ENCODE measurements at regions not wholly inside any gene's neighbourhood (a gene's known extent, or its start where the extent isn't known, plus 50 kb on each side); places are given as distances from the start of the nearest gene placed in this dataset.

- Histone ChIP-seq H3K4me1 (ENCODE audit: control insufficient read depth, insufficient read depth, low read depth, low read length) (no peaks in the 10 kb centered on the region), H2BK12ac (ENCODE audit: low read length in 2 of 2) (no peak overlapping the region), H3K4me2 (ENCODE audit: low read length, poor library complexity, severe bottlenecking) (no peak overlapping the region), H3K4ac (ENCODE audit: low read depth in 1 of 2, low read length in 2 of 2) (no peak overlapping the region), H3K27ac (ENCODE audit: low read length, poor library complexity, severe bottlenecking) (no peak overlapping the region), H2AFZ (ENCODE audit: low read depth, low read length) (no peak overlapping the region), H2BK15ac (ENCODE audit: low read depth, poor library complexity, severe bottlenecking) (no peak overlapping the region), H2AK5ac (ENCODE audit: low read length, severe bottlenecking) (no peak overlapping the region), H4K91ac (ENCODE audit: low read length) (no peak overlapping the region), H3K9me3 (ENCODE audit: control insufficient read depth, low read length) (peaks cover 4% of the 10 kb centered on the region), H3K14ac (ENCODE audit: low read length in 2 of 2) (no peak overlapping the region), H3K23ac (ENCODE audit: low read length in 2 of 2) (no peak overlapping the region), H3K4me3 (ENCODE audit: insufficient read depth in 1 of 2, low read depth in 1 of 2, low read length in 2 of 2) (no peak overlapping the region), H3K36me3 (ENCODE audit: control insufficient read depth in 1 of 2, insufficient read depth in 2 of 2, low read depth in 1 of 2, low read length in 2 of 2) (no peaks in the 10 kb centered on the region), H3K79me1 (replicated peaks; ENCODE audit: low read length, poor library complexity, severe bottlenecking) (no peaks in the 10 kb centered on the region), H4K8ac (ENCODE audit: low read length) (no peak overlapping the region), H3K27me3 (ENCODE audit: control insufficient read depth in 1 of 2, insufficient read depth in 1 of 2, low read length in 2 of 2) (no peaks in the 10 kb centered on the region), H2BK120ac (ENCODE audit: low read depth, low read length) (no peak overlapping the region), H3K18ac (ENCODE audit: low read depth in 1 of 2, low read length in 2 of 2) (no peak overlapping the region), H3K9ac (ENCODE audit: low read length) (no peak overlapping the region), H2BK5ac (ENCODE audit: low read depth, low read length, poor library complexity, severe bottlenecking) (no peak overlapping the region)
- DNase-seq: no peak
- 89% methylated on average over 1 of the region's 1 CpG for WGBS
Observed at GRCh38 chrX:8048466-8048865, 121.3 kb upstream of the PNPLA4 start.

GRCh38 chrX:8044947-8045346, 117.7 kb upstream of the PNPLA4 start:
- H2BK15ac ChIP-seq (ENCODE audit: low read depth, poor library complexity, severe bottlenecking): no peak overlapping the region
- no peak overlapping the region for H3K4me3 ChIP-seq (ENCODE audit: insufficient read depth in 1 of 2, low read depth in 1 of 2, low read length in 2 of 2)
- H3K4ac ChIP-seq (ENCODE audit: low read depth in 1 of 2, low read length in 2 of 2): no peak overlapping the region
- no peaks in the 10 kb centered on the region for H3K36me3 ChIP-seq (ENCODE audit: control insufficient read depth in 1 of 2, insufficient read depth in 2 of 2, low read depth in 1 of 2, low read length in 2 of 2)
- H2BK120ac ChIP-seq (ENCODE audit: low read depth, low read length): no peak overlapping the region
- no peak for DNase-seq
- H2AK5ac ChIP-seq (ENCODE audit: low read length, severe bottlenecking): no peak overlapping the region
- H3K23ac ChIP-seq (ENCODE audit: low read length in 2 of 2): no peak overlapping the region
- H3K14ac ChIP-seq (ENCODE audit: low read length in 2 of 2): no peak overlapping the region
- H2AFZ ChIP-seq (ENCODE audit: low read depth, low read length): no peak overlapping the region
- H2BK12ac ChIP-seq (ENCODE audit: low read length in 2 of 2): no peak overlapping the region
- H3K18ac ChIP-seq (ENCODE audit: low read depth in 1 of 2, low read length in 2 of 2): no peak overlapping the region
- no peak overlapping the region for H3K4me2 ChIP-seq (ENCODE audit: low read length, poor library complexity, severe bottlenecking)
- no peaks in the 10 kb centered on the region for H3K27me3 ChIP-seq (ENCODE audit: control insufficient read depth in 1 of 2, insufficient read depth in 1 of 2, low read length in 2 of 2)
- H4K8ac ChIP-seq (ENCODE audit: low read length): no peak overlapping the region
- no peaks in the 10 kb centered on the region for H3K79me1 ChIP-seq (replicated peaks; ENCODE audit: low read length, poor library complexity, severe bottlenecking)
- H2BK5ac ChIP-seq (ENCODE audit: low read depth, low read length, poor library complexity, severe bottlenecking): no peak overlapping the region
- WGBS: 96% methylated on average over 4 of the region's 7 CpGs
- H3K9ac ChIP-seq (ENCODE audit: low read length): no peak overlapping the region
- H3K27ac ChIP-seq (ENCODE audit: low read length, poor library complexity, severe bottlenecking): no peak overlapping the region
- H3K9me3 ChIP-seq (ENCODE audit: control insufficient read depth, low read length): peaks cover 4% of the 10 kb centered on the region
- H4K91ac ChIP-seq (ENCODE audit: low read length): no peak overlapping the region
- no peaks in the 10 kb centered on the region for H3K4me1 ChIP-seq (ENCODE audit: control insufficient read depth, insufficient read depth, low read depth, low read length)

DNA sequence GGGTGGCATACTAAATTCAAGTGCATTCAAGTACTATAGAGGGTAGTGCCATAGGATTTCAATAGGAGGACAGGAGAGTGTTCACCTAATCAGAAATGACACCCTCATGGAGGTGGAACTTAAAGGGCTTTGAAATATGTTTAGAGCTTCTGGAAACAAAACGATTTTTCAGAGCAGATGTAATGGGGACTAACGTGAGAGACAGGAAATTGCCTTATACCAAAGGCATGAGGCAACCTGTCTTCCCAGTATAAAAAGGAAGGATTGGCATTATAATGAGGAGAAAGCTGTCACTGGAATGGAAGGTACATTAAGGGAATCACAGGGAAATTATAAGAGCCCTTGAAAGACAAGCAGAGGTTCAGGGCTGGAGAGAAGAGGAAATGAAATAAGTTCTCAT, 116.3 kb upstream of the PNPLA4 start:
- Histone ChIP-seq H3K27ac (ENCODE audit: low read length, poor library complexity, severe bottlenecking) (no peak overlapping the region), H3K79me1 (replicated peaks; ENCODE audit: low read length, poor library complexity, severe bottlenecking) (no peaks in the 10 kb centered on the region), H4K91ac (ENCODE audit: low read length) (no peak overlapping the region), H2BK120ac (ENCODE audit: low read depth, low read length) (no peak overlapping the region), H3K4ac (ENCODE audit: low read depth in 1 of 2, low read length in 2 of 2) (no peak overlapping the region), H4K8ac (ENCODE audit: low read length) (no peak overlapping the region), H3K27me3 (ENCODE audit: control insufficient read depth in 1 of 2, insufficient read depth in 1 of 2, low read length in 2 of 2) (no peaks in the 10 kb centered on the region), H3K14ac (ENCODE audit: low read length in 2 of 2) (no peak overlapping the region), H3K18ac (ENCODE audit: low read depth in 1 of 2, low read length in 2 of 2) (no peak overlapping the region), H2BK12ac (ENCODE audit: low read length in 2 of 2) (no peak overlapping the region), H3K9me3 (ENCODE audit: control insufficient read depth, low read length) (peaks cover 4% of the 10 kb centered on the region), H2BK15ac (ENCODE audit: low read depth, poor library complexity, severe bottlenecking) (no peak overlapping the region), H3K36me3 (ENCODE audit: control insufficient read depth in 1 of 2, insufficient read depth in 2 of 2, low read depth in 1 of 2, low read length in 2 of 2) (no peaks in the 10 kb centered on the region), H3K4me2 (ENCODE audit: low read length, poor library complexity, severe bottlenecking) (no peak overlapping the region), H2AFZ (ENCODE audit: low read depth, low read length) (no peak overlapping the region), H2AK5ac (ENCODE audit: low read length, severe bottlenecking) (no peak overlapping the region), H3K9ac (ENCODE audit: low read length) (no peak overlapping the region), H3K23ac (ENCODE audit: low read length in 2 of 2) (no peak overlapping the region), H3K4me3 (ENCODE audit: insufficient read depth in 1 of 2, low read depth in 1 of 2, low read length in 2 of 2) (no peak overlapping the region), H3K4me1 (ENCODE audit: control insufficient read depth, insufficient read depth, low read depth, low read length) (no peaks in the 10 kb centered on the region), H2BK5ac (ENCODE audit: low read depth, low read length, poor library complexity, severe bottlenecking) (no peak overlapping the region)
- WGBS: 69% methylated on average over 2 of the region's 2 CpGs
- DNase-seq: no peak

DNA sequence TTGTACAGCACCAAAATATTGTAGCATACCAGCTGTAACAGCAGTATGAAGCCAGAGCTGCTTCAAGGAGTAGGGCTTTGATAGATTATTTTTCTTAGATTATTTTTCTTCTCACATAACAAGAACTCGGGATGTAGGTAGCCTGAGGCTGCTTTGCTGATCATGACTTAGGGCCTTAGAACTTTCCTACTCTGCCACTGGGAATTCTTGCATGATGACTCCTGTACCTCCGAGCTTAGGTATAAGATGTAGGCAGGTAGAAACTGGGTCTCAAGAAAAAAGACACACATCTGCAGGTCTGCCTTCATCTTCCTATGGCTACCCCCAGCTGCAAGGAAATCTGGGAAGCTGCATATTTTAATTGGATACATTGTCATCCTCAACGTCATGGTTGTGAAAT, 115.9 kb upstream of the PNPLA4 start:
- no peak overlapping the region for H2BK15ac ChIP-seq (ENCODE audit: low read depth, poor library complexity, severe bottlenecking)
- H3K4me2 ChIP-seq (ENCODE audit: low read length, poor library complexity, severe bottlenecking): no peak overlapping the region
- H4K8ac ChIP-seq (ENCODE audit: low read length): no peak overlapping the region
- H3K23ac ChIP-seq (ENCODE audit: low read length in 2 of 2): no peak overlapping the region
- H3K27me3 ChIP-seq (ENCODE audit: control insufficient read depth in 1 of 2, insufficient read depth in 1 of 2, low read length in 2 of 2): no peaks in the 10 kb centered on the region
- no peak overlapping the region for H3K4ac ChIP-seq (ENCODE audit: low read depth in 1 of 2, low read length in 2 of 2)
- no peak overlapping the region for H3K14ac ChIP-seq (ENCODE audit: low read length in 2 of 2)
- no peak overlapping the region for H2BK5ac ChIP-seq (ENCODE audit: low read depth, low read length, poor library complexity, severe bottlenecking)
- H3K36me3 ChIP-seq (ENCODE audit: control insufficient read depth in 1 of 2, insufficient read depth in 2 of 2, low read depth in 1 of 2, low read length in 2 of 2): no peaks in the 10 kb centered on the region
- H4K91ac ChIP-seq (ENCODE audit: low read length): no peak overlapping the region
- H2BK12ac ChIP-seq (ENCODE audit: low read length in 2 of 2): no peak overlapping the region
- no peak for DNase-seq
- no peaks in the 10 kb centered on the region for H3K4me1 ChIP-seq (ENCODE audit: control insufficient read depth, insufficient read depth, low read depth, low read length)
- H3K9ac ChIP-seq (ENCODE audit: low read length): no peak overlapping the region
- H3K18ac ChIP-seq (ENCODE audit: low read depth in 1 of 2, low read length in 2 of 2): no peak overlapping the region
- no peak overlapping the region for H3K27ac ChIP-seq (ENCODE audit: low read length, poor library complexity, severe bottlenecking)
- peaks cover 4% of the 10 kb centered on the region for H3K9me3 ChIP-seq (ENCODE audit: control insufficient read depth, low read length)
- no peaks in the 10 kb centered on the region for H3K79me1 ChIP-seq (replicated peaks; ENCODE audit: low read length, poor library complexity, severe bottlenecking)
- no peak overlapping the region for H2BK120ac ChIP-seq (ENCODE audit: low read depth, low read length)
- no peak overlapping the region for H2AFZ ChIP-seq (ENCODE audit: low read depth, low read length)
- H2AK5ac ChIP-seq (ENCODE audit: low read length, severe bottlenecking): no peak overlapping the region
- 89% methylated on average over 1 of the region's 3 CpGs for WGBS
- H3K4me3 ChIP-seq (ENCODE audit: insufficient read depth in 1 of 2, low read depth in 1 of 2, low read length in 2 of 2): no peak overlapping the region

Data from mesenchymal stem cell (in vitro differentiated cells and primary cell).